ENCODE measurements at regions not wholly inside any gene's neighbourhood (a gene's known extent, or its start where the extent isn't known, plus 50 kb on each side); places are given as distances from the start of the nearest gene placed in this dataset.
"Not testable (repeated sequence)": the region's sequence is repeated elsewhere in the genome, so short reads cannot be mapped to it uniquely, and the experiment has no call there.

GRCh38 chr4:130035391-130035790 is 939.4 kb downstream of the C4orf33 start:
- no peaks in the 10 kb centered on the region for H3K27me3 ChIP-seq (ENCODE audit: control insufficient read depth, insufficient read depth, low read length)
- no peaks in the 10 kb centered on the region for H3K4me1 ChIP-seq (ENCODE audit: control insufficient read depth, insufficient read depth, low read length)
- no peak overlapping the region for H3K27ac ChIP-seq (ENCODE audit: low read length)
- no peak for DNase-seq (ENCODE audit: low read depth, low spot score)
- H3K36me3 ChIP-seq (ENCODE audit: control insufficient read depth, insufficient read depth, low read length), result no peaks in the 10 kb centered on the region; the same call in 1 of the 2 replicates
- no peaks in the 10 kb centered on the region for H3K9me3 ChIP-seq (ENCODE audit: control insufficient read depth, insufficient read depth, low read length)
- H3K4me3 ChIP-seq (ENCODE audit: low read length), result no peak overlapping the region
- WGBS (ENCODE audit: insufficient coverage, insufficient read length), result no CpG with 5 or more reads among the region's 1 CpG

GRCh38 chr4:130037866-130038265 is 941.9 kb downstream of the C4orf33 start:
- not testable (repeated sequence) for H3K4me1 ChIP-seq (ENCODE audit: control insufficient read depth, insufficient read depth, low read length); H3K27ac ChIP-seq (ENCODE audit: low read length); H3K36me3 ChIP-seq (ENCODE audit: control insufficient read depth, insufficient read depth, low read length); H3K9me3 ChIP-seq (ENCODE audit: control insufficient read depth, insufficient read depth, low read length); H3K27me3 ChIP-seq (ENCODE audit: control insufficient read depth, insufficient read depth, low read length); H3K4me3 ChIP-seq (ENCODE audit: low read length); DNase-seq (ENCODE audit: low read depth, low spot score)
- WGBS (ENCODE audit: insufficient coverage, insufficient read length), result no CpG with 5 or more reads among the region's 13 CpGs

GRCh38 chr4:130038540-130038939 is 942.6 kb downstream of the C4orf33 start:
- no CpG with 5 or more reads among the region's 32 CpGs for WGBS (ENCODE audit: insufficient coverage, insufficient read length)
- H3K4me3 ChIP-seq (ENCODE audit: low read length); DNase-seq (ENCODE audit: low read depth, low spot score); H3K9me3 ChIP-seq (ENCODE audit: control insufficient read depth, insufficient read depth, low read length); H3K27ac ChIP-seq (ENCODE audit: low read length); H3K36me3 ChIP-seq (ENCODE audit: control insufficient read depth, insufficient read depth, low read length); H3K27me3 ChIP-seq (ENCODE audit: control insufficient read depth, insufficient read depth, low read length); H3K4me1 ChIP-seq (ENCODE audit: control insufficient read depth, insufficient read depth, low read length): not testable (repeated sequence)

- Histone ChIP-seq H3K27ac (ENCODE audit: low read length) (no peak overlapping the region), H3K4me3 (ENCODE audit: low read length) (no peak overlapping the region), H3K36me3 (ENCODE audit: control insufficient read depth, insufficient read depth, low read length) (no peaks in the 10 kb centered on the region), H3K27me3 (ENCODE audit: control insufficient read depth, insufficient read depth, low read length) (no peaks in the 10 kb centered on the region), H3K4me1 (ENCODE audit: control insufficient read depth, insufficient read depth, low read length) (0 out of 2 replicates have a peak, but pooled peaks cover 2% of the 10 kb centered on the region), H3K9me3 (ENCODE audit: control insufficient read depth, insufficient read depth, low read length) (no peaks in the 10 kb centered on the region)
- DNase-seq (ENCODE audit: low read depth, low spot score), result no peak
- no CpG with 5 or more reads among the region's 1 CpG for WGBS (ENCODE audit: insufficient coverage, insufficient read length)
Observed at GRCh38 chr4:130043732-130044160, 947.8 kb downstream of the C4orf33 start.

GRCh38 chr4:130044788-130045531 is 949.0 kb downstream of the C4orf33 start:
- DNase-seq (ENCODE audit: low read depth, low spot score), result no peak
- 0 out of 2 replicates have a peak, but pooled peaks cover 2% of the 10 kb centered on the region for H3K4me1 ChIP-seq (ENCODE audit: control insufficient read depth, insufficient read depth, low read length)
- no peaks in the 10 kb centered on the region for H3K27me3 ChIP-seq (ENCODE audit: control insufficient read depth, insufficient read depth, low read length)
- no peaks in the 10 kb centered on the region for H3K36me3 ChIP-seq (ENCODE audit: control insufficient read depth, insufficient read depth, low read length)
- H3K4me3 ChIP-seq (ENCODE audit: low read length), result no peak overlapping the region
- H3K9me3 ChIP-seq (ENCODE audit: control insufficient read depth, insufficient read depth, low read length), result no peaks in the 10 kb centered on the region
- no CpG with 5 or more reads among the region's 3 CpGs for WGBS (ENCODE audit: insufficient coverage, insufficient read length)
- no peak overlapping the region for H3K27ac ChIP-seq (ENCODE audit: low read length)

- Histone ChIP-seq H3K27ac (ENCODE audit: low read length) (no peak overlapping the region), H3K4me3 (ENCODE audit: low read length) (no peak overlapping the region), H3K9me3 (ENCODE audit: control insufficient read depth, insufficient read depth, low read length) (no peaks in the 10 kb centered on the region), H3K27me3 (ENCODE audit: control insufficient read depth, insufficient read depth, low read length) (no peaks in the 10 kb centered on the region), H3K36me3 (ENCODE audit: control insufficient read depth, insufficient read depth, low read length) (no peaks in the 10 kb centered on the region), H3K4me1 (ENCODE audit: control insufficient read depth, insufficient read depth, low read length) (no peaks in the 10 kb centered on the region)
- WGBS (ENCODE audit: insufficient coverage, insufficient read length), result no CpG with 5 or more reads among the region's 2 CpGs
- no peak for DNase-seq (ENCODE audit: low read depth, low spot score)
Observed at GRCh38 chr4:130053723-130054122, 957.8 kb downstream of the C4orf33 start.

- no CpG with 5 or more reads among the region's 1 CpG for WGBS (ENCODE audit: insufficient coverage, insufficient read length)
- Histone ChIP-seq H3K27ac (ENCODE audit: low read length) (no peak overlapping the region), H3K36me3 (ENCODE audit: control insufficient read depth, insufficient read depth, low read length) (no peaks in the 10 kb centered on the region), H3K4me1 (ENCODE audit: control insufficient read depth, insufficient read depth, low read length) (no peaks in the 10 kb centered on the region), H3K27me3 (ENCODE audit: control insufficient read depth, insufficient read depth, low read length) (no peaks in the 10 kb centered on the region), H3K4me3 (ENCODE audit: low read length) (no peak overlapping the region), H3K9me3 (ENCODE audit: control insufficient read depth, insufficient read depth, low read length) (no peaks in the 10 kb centered on the region)
- no peak for DNase-seq (ENCODE audit: low read depth, low spot score)
Observed at GRCh38 chr4:130054908-130055307, 959.0 kb downstream of the C4orf33 start.

- Histone ChIP-seq H3K36me3 (ENCODE audit: control insufficient read depth, insufficient read depth, low read length) (no peaks in the 10 kb centered on the region), H3K4me3 (ENCODE audit: low read length) (no peak overlapping the region), H3K9me3 (ENCODE audit: control insufficient read depth, insufficient read depth, low read length) (no peaks in the 10 kb centered on the region; the same call in 1 of the 2 replicates), H3K4me1 (ENCODE audit: control insufficient read depth, insufficient read depth, low read length) (no peaks in the 10 kb centered on the region), H3K27me3 (ENCODE audit: control insufficient read depth, insufficient read depth, low read length) (no peaks in the 10 kb centered on the region), H3K27ac (ENCODE audit: low read length) (no peak overlapping the region)
- WGBS (ENCODE audit: insufficient coverage, insufficient read length), result no CpG with 5 or more reads among the region's 2 CpGs
- no peak for DNase-seq (ENCODE audit: low read depth, low spot score)
Observed at GRCh38 chr4:130056286-130056685, 960.3 kb downstream of the C4orf33 start.

- H3K4me1 ChIP-seq (ENCODE audit: control insufficient read depth, insufficient read depth, low read length), result no peaks in the 10 kb centered on the region
- WGBS (ENCODE audit: insufficient coverage, insufficient read length), result no CpG with 5 or more reads among the region's 2 CpGs
- H3K36me3 ChIP-seq (ENCODE audit: control insufficient read depth, insufficient read depth, low read length), result no peaks in the 10 kb centered on the region
- H3K4me3 ChIP-seq (ENCODE audit: low read length), result no peak overlapping the region
- H3K9me3 ChIP-seq (ENCODE audit: control insufficient read depth, insufficient read depth, low read length), result no peaks in the 10 kb centered on the region; the same call in 1 of the 2 replicates
- H3K27ac ChIP-seq (ENCODE audit: low read length), result no peak overlapping the region
- no peak for DNase-seq (ENCODE audit: low read depth, low spot score)
- H3K27me3 ChIP-seq (ENCODE audit: control insufficient read depth, insufficient read depth, low read length), result no peaks in the 10 kb centered on the region
Observed at GRCh38 chr4:130064471-130064870, 968.5 kb downstream of the C4orf33 start.

- no peak for DNase-seq (ENCODE audit: low read depth, low spot score)
- no CpG with 5 or more reads among the region's 1 CpG for WGBS (ENCODE audit: insufficient coverage, insufficient read length)
Observed at GRCh38 chr4:130067419-130067818, 971.5 kb downstream of the C4orf33 start.

GRCh38 chr4:130068072-130068471 is 972.1 kb downstream of the C4orf33 start:
- H3K4me3 ChIP-seq (ENCODE audit: low read length), result no peak overlapping the region
- no peaks in the 10 kb centered on the region for H3K9me3 ChIP-seq (ENCODE audit: control insufficient read depth, insufficient read depth, low read length)
- H3K4me1 ChIP-seq (ENCODE audit: control insufficient read depth, insufficient read depth, low read length), result no peaks in the 10 kb centered on the region
- DNase-seq (ENCODE audit: low read depth, low spot score), result no peak
- no CpG with 5 or more reads among the region's 1 CpG for WGBS (ENCODE audit: insufficient coverage, insufficient read length)
- no peak overlapping the region for H3K27ac ChIP-seq (ENCODE audit: low read length)
- H3K27me3 ChIP-seq (ENCODE audit: control insufficient read depth, insufficient read depth, low read length), result no peaks in the 10 kb centered on the region
- no peaks in the 10 kb centered on the region for H3K36me3 ChIP-seq (ENCODE audit: control insufficient read depth, insufficient read depth, low read length)

More at GRCh38 chr4:130067419-130067818, 971.5 kb downstream of the C4orf33 start:
- H3K9me3 ChIP-seq (ENCODE audit: control insufficient read depth, insufficient read depth, low read length), result no peaks in the 10 kb centered on the region
- H3K4me1 ChIP-seq (ENCODE audit: control insufficient read depth, insufficient read depth, low read length), result no peaks in the 10 kb centered on the region
- no peaks in the 10 kb centered on the region for H3K36me3 ChIP-seq (ENCODE audit: control insufficient read depth, insufficient read depth, low read length)
- H3K27ac ChIP-seq (ENCODE audit: low read length), result no peak overlapping the region
- no peaks in the 10 kb centered on the region for H3K27me3 ChIP-seq (ENCODE audit: control insufficient read depth, insufficient read depth, low read length)
- H3K4me3 ChIP-seq (ENCODE audit: low read length), result no peak overlapping the region

Measured in iPS DF 6.9 (cell line).